Stomach (tissue), 4 donors: ENCODE measurements at regions not wholly inside any gene's neighbourhood (a gene's known extent, or its start where the extent isn't known, plus 50 kb on each side); places are given as distances from the start of the nearest gene placed in this dataset.

ENCODE experiments used
- CTCF ChIP-seq, 7 experiments: fragments of 450-650 bp in 4 of 7; fragments of 200-600 bp in 3 of 7; sonication (generic) in 3 of 7; IDR thresholded peaks; one replicate each; pipeline ENCODE4 v1.5.1; 2016 to 2019; ENCODE audit warnings: antibody characterized with exemption in 7 of 7, control low read depth in 2 of 7, mild to moderate bottlenecking in 1 of 7
- EP300 ChIP-seq: sonication (generic); formaldehyde crosslinking; IDR thresholded peaks from one replicate; pipeline ENCODE4 v1.6.1; 2017; ENCODE audit warnings: antibody characterized with exemption
- POLR2A ChIP-seq, 4 donors: fragments of 450-650 bp; IDR thresholded peaks; one replicate each; pipeline ENCODE4 v1.6.1; 2016; ENCODE audit warnings: antibody characterized with exemption in 4 of 4, control low read depth in 2 of 4, mild to moderate bottlenecking in 1 of 4, moderate library complexity in 1 of 4
- POLR2AphosphoS5 ChIP-seq, 3 donors: sonication (generic); formaldehyde crosslinking; IDR thresholded peaks; one replicate each; pipeline ENCODE4 v1.6.1; 2016; ENCODE audit warnings: antibody characterized with exemption in 3 of 3

- TF ChIP-seq POLR2A (IDR thresholded peaks at IDR 0.05) = no peak
- no peak for TF ChIP-seq CTCF (IDR thresholded peaks at IDR 0.05)
- TF ChIP-seq POLR2AphosphoS5 (IDR thresholded peaks at IDR 0.05) = no peak
- no peak for TF ChIP-seq EP300
Measured at GRCh38 chr15:92715758-92716157, 60.2 kb upstream of the FAM174B start.
